H1 (cell line): ENCODE measurements at regions not wholly inside any gene's neighbourhood (a gene's known extent, or its start where the extent isn't known, plus 50 kb on each side); places are given as distances from the start of the nearest gene placed in this dataset.

Experiments
- KDM4A ChIP-seq: IDR thresholded peaks from one replicate; pipeline ENCODE4 v1.7.1; 2012; ENCODE audit warnings: low read depth, mild to moderate bottlenecking, moderate library complexity, low read length, inconsistent platforms; ENCODE audit not compliant: severe bottlenecking

DNA sequence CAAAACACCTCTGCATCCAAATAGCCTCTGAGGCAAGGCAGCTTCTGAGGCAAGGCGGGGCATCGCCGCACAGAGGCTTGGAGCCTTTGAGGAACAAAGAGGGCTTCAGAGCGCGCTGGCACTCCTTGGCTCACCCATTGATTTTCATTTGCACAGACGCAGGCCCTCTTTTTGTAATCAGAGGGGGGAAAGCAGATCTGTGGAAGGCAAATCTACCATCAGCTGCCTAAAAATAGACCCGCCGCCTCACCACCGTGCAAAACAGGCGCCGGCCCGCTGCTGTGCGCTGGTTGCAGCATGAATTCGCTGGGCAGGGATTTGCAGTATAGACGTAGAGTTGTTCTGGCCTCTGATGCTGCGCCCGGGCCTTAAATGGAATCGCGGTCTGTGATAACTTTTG lies 69.9 kb upstream of the STMND1 start (continued):
- no peak for TF ChIP-seq KDM4A
- TF ChIP-seq, all 59 proteins: peak for 0
